H1 (cell line): ENCODE measurements at regions not wholly inside any gene's neighbourhood (a gene's known extent, or its start where the extent isn't known, plus 50 kb on each side); places are given as distances from the start of the nearest gene placed in this dataset.

ENCODE experiments used
- BRCA1 ChIP-seq: IDR thresholded peaks from 2 replicates; pipeline ENCODE4 v1.6.1; 2012; ENCODE audit warnings: low read depth, low read length, improper control_type of control experiment
- EGR1 ChIP-seq: IDR thresholded peaks from 2 replicates; pipeline ENCODE4 v1.6.1; 2011; ENCODE audit warnings: low read depth, low read length, borderline replicate concordance
- EP300 ChIP-seq, 2 experiments: IDR thresholded peaks; 1 replicate in 1 of 2; 2 replicates in 1 of 2; pipeline ENCODE4 v1.6.1; 2011 to 2012; ENCODE audit warnings: low read depth in 2 of 2, low read length in 2 of 2, mild to moderate bottlenecking in 2 of 2, borderline replicate concordance in 1 of 2, inconsistent platforms in 1 of 2, moderate library complexity in 1 of 2
- EZH2 ChIP-seq: fragments of 200-600 bp; sonication (generic); IDR thresholded peaks from 2 replicates; pipeline ENCODE4 v1.7.1; 2012; ENCODE audit warnings: low read depth, mild to moderate bottlenecking, moderate library complexity, low read length, inconsistent platforms; ENCODE audit not compliant: severe bottlenecking
- GABPA ChIP-seq: IDR thresholded peaks from 2 replicates; pipeline ENCODE4 v1.6.1; 2011; ENCODE audit warnings: mild to moderate bottlenecking, low read length, moderate library complexity, borderline replicate concordance; ENCODE audit not compliant: insufficient read depth
- MAFK ChIP-seq: IDR thresholded peaks from 2 replicates; pipeline ENCODE4 v1.6.1; 2012; ENCODE audit warnings: low read depth, mild to moderate bottlenecking, improper control_type of control experiment, low read length
- PHF8 ChIP-seq: fragments of 200-600 bp; sonication (generic); conservative IDR thresholded peaks from 2 replicates; pipeline ENCODE4 v1.7.1; 2012; ENCODE audit warnings: low read depth, mild to moderate bottlenecking, inconsistent platforms, low read length, moderate library complexity
- POLR2AphosphoS5 ChIP-seq: IDR thresholded peaks from 2 replicates; pipeline ENCODE4 v1.6.1; 2011; ENCODE audit warnings: low read depth, low read length
- RFX5 ChIP-seq: IDR thresholded peaks from 2 replicates; pipeline ENCODE4 v1.6.1; 2011; ENCODE audit warnings: low read depth, low read length, improper control_type of control experiment, borderline replicate concordance
- SIN3A ChIP-seq, 2 experiments: IDR thresholded peaks in 1 of 2; conservative IDR thresholded peaks in 1 of 2; 2 replicates each; pipeline ENCODE4 v1.6.1; 2011 to 2012; ENCODE audit warnings: low read length in 2 of 2, improper control_type of control experiment in 1 of 2, low read depth in 1 of 2, mild to moderate bottlenecking in 1 of 2
- SIX5 ChIP-seq: IDR thresholded peaks from 2 replicates; pipeline ENCODE4 v1.6.1; 2011; ENCODE audit warnings: mild to moderate bottlenecking, low read depth, low read length
- TF ChIP-seq, protein P1 (sequence below), 3 experiments: IDR thresholded peaks; 1 replicate in 2 of 3; 2 replicates in 1 of 3; pipeline versions ENCODE4 v1.5.1 to v1.6.1; 2011; ENCODE audit warnings: low read length in 3 of 3, mild to moderate bottlenecking in 3 of 3, inconsistent platforms in 2 of 3, low read depth in 1 of 3, moderate library complexity in 1 of 3; ENCODE audit not compliant: insufficient read depth in 1 of 3; ENCODE audit errors: control extremely low read depth in 1 of 3

DNA sequence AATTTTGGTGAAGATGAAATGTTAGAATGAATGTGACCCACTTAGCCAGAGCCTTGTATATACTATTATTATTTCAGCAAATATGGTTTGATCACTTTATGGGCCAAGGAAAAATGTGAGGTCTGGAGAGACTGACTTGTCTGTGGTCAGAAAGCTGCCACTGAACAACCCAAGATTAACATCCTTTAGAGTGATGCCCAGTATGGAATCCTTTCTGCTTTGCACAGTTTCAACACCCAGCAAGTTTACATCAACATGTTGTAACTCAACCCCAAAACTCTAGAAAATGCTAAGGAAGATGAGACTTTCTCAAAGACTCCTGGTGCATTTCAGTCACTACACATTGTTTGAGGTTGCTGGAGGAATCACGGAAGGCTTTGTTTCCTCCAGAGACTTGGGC, 107.7 kb downstream of the SNX19 start:
- no peak for TF ChIP-seq EP300 (IDR thresholded peaks at IDR 0.05; ENCODE audit: borderline replicate concordance in 1 of 2, low read depth in 2 of 2, low read length in 2 of 2)
- no peak for TF ChIP-seq RFX5
- TF ChIP-seq GABPA: no peak
- TF ChIP-seq EGR1: no peak
- TF ChIP-seq SIN3A (conservative IDR thresholded peaks at IDR 0.05 in 1 of 2, IDR thresholded peaks at IDR 0.05 in 1 of 2; ENCODE audit: low read depth in 1 of 2, low read length in 2 of 2): no peak
- TF ChIP-seq MAFK: no peak
- TF ChIP-seq, protein P1, sequence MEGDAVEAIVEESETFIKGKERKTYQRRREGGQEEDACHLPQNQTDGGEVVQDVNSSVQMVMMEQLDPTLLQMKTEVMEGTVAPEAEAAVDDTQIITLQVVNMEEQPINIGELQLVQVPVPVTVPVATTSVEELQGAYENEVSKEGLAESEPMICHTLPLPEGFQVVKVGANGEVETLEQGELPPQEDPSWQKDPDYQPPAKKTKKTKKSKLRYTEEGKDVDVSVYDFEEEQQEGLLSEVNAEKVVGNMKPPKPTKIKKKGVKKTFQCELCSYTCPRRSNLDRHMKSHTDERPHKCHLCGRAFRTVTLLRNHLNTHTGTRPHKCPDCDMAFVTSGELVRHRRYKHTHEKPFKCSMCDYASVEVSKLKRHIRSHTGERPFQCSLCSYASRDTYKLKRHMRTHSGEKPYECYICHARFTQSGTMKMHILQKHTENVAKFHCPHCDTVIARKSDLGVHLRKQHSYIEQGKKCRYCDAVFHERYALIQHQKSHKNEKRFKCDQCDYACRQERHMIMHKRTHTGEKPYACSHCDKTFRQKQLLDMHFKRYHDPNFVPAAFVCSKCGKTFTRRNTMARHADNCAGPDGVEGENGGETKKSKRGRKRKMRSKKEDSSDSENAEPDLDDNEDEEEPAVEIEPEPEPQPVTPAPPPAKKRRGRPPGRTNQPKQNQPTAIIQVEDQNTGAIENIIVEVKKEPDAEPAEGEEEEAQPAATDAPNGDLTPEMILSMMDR (IDR thresholded peaks at IDR 0.05; ENCODE audit: control extremely low read depth in 1 of 3, insufficient read depth in 1 of 3, low read depth in 1 of 3, low read length in 3 of 3): no peak
- no peak for TF ChIP-seq POLR2AphosphoS5
- no peak for TF ChIP-seq EZH2
- TF ChIP-seq SIX5: no peak
- TF ChIP-seq PHF8: no peak
- TF ChIP-seq BRCA1: no peak
